Panc1 (cell line): ENCODE measurements at regions not wholly inside any gene's neighbourhood (a gene's known extent, or its start where the extent isn't known, plus 50 kb on each side); places are given as distances from the start of the nearest gene placed in this dataset.

Source experiments
- CTCF ChIP-seq: fragments of 450-650 bp; IDR thresholded peaks from 2 replicates; pipeline ENCODE4 v1.5.1; 2017; ENCODE audit warnings: mild to moderate bottlenecking
- POLR2AphosphoS5 ChIP-seq: IDR thresholded peaks from 2 replicates; pipeline ENCODE4 v1.6.1; 2012; ENCODE audit warnings: mild to moderate bottlenecking, low read depth, low read length, moderate library complexity
- REST ChIP-seq, 2 experiments: IDR thresholded peaks; 2 replicates each; pipeline ENCODE4 v1.6.1; 2011 to 2012; ENCODE audit warnings: low read depth in 2 of 2, control low read depth in 1 of 2, low read length in 1 of 2, mild to moderate bottlenecking in 1 of 2, moderate library complexity in 1 of 2; ENCODE audit not compliant: insufficient read depth in 1 of 2
- TCF7L2 ChIP-seq: IDR thresholded peaks from 2 replicates; pipeline ENCODE4 v1.6.1; 2011; ENCODE audit warnings: mild to moderate bottlenecking, low read depth, low read length, inconsistent platforms

- no peak for TF ChIP-seq CTCF
- no peak for TF ChIP-seq POLR2AphosphoS5
- no peak for TF ChIP-seq REST (IDR thresholded peaks at IDR 0.05; ENCODE audit: insufficient read depth in 1 of 2, low read depth in 2 of 2, low read length in 1 of 2)
- no peak for TF ChIP-seq TCF7L2
Observed at GRCh38 chr6:169918239-169918953, 167.0 kb downstream of the ERMARD start.
